SK-N-MC (cell line): ENCODE measurements at regions not wholly inside any gene's neighbourhood (a gene's known extent, or its start where the extent isn't known, plus 50 kb on each side); places are given as distances from the start of the nearest gene placed in this dataset.

ENCODE experiments used
- EZH2 ChIP-seq: fragments of 200-600 bp; sonication (generic); IDR thresholded peaks from one replicate; pipeline ENCODE4 v1.6.1; 2017; ENCODE audit warnings: antibody characterized with exemption
- FOXP2 ChIP-seq: optimal IDR thresholded peaks from 2 replicates; pipeline ENCODE3; 2011; ENCODE audit warnings: mild to moderate bottlenecking, moderate library complexity; ENCODE audit not compliant: insufficient read depth; ENCODE audit errors: extremely low read length, control extremely low read depth
- POLR2AphosphoS5 ChIP-seq: IDR thresholded peaks from 2 replicates; pipeline ENCODE4 v1.6.1; 2012; ENCODE audit warnings: mild to moderate bottlenecking, low read depth, low read length, borderline replicate concordance

DNA sequence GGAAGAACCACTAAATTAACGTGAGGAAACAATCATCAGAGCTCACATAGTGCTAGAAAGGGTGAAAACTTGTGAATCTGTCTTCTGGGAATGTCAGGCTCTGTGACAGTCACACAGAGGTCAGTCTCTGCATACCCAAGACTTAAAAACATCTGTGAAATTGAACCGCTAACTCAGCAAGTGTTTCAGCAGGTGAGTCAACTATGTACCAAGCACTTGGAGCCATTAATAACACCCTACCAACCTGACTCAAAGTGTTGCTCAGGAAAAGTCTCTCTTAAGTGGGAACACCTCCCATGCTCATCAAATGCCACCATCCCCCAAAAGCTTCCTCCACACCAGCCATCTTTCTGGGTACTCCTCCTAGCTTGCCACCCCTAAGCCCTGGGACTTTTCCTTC is 92.3 kb upstream of the CARMIL1 start:
- TF ChIP-seq POLR2AphosphoS5 (no peak), EZH2 (no peak), FOXP2 (no peak)
